Small intestine (tissue), 7 donors: ENCODE measurements at regions not wholly inside any gene's neighbourhood (a gene's known extent, or its start where the extent isn't known, plus 50 kb on each side); places are given as distances from the start of the nearest gene placed in this dataset.

Experiments used
- DNase-seq, 2 donors: peaks; one replicate each; pipeline versions ENCODE4 v3.0.0 to v3.0.0-alpha.2; 2013
- FAIRE-seq: peaks from 2 replicates; lab custom pipeline; 2012; peaks lifted over from hg19 to GRCh38; lab: Jason Lieb, UNC
- H3K27ac ChIP-seq, 3 donors: one replicate each; pipeline ENCODE4 v1.5.1; 2013; ENCODE audit warnings: low read length in 2 of 3, mild to moderate bottlenecking in 2 of 3, control low read depth in 1 of 3, inconsistent platforms in 1 of 3, low read depth in 1 of 3, moderate library complexity in 1 of 3
- H3K27me3 ChIP-seq, 3 donors: one replicate each; pipeline ENCODE4 v1.6.1; 2013; ENCODE audit warnings: low read length in 3 of 3, inconsistent platforms in 1 of 3; ENCODE audit not compliant: control insufficient read depth in 3 of 3, insufficient read depth in 3 of 3
- H3K36me3 ChIP-seq, 3 donors: one replicate each; pipeline ENCODE4 v1.6.1; 2013; ENCODE audit warnings: low read length in 3 of 3, inconsistent platforms in 1 of 3, low read depth in 1 of 3, mild to moderate bottlenecking in 1 of 3, moderate library complexity in 1 of 3; ENCODE audit not compliant: control insufficient read depth in 3 of 3, insufficient read depth in 2 of 3
- H3K4me1 ChIP-seq, 3 donors: one replicate each; pipeline ENCODE4 v1.6.1; 2013; ENCODE audit warnings: low read length in 2 of 3, inconsistent platforms in 1 of 3, low read depth in 1 of 3, mild to moderate bottlenecking in 1 of 3, moderate library complexity in 1 of 3; ENCODE audit not compliant: control insufficient read depth in 3 of 3, insufficient read depth in 2 of 3
- H3K4me3 ChIP-seq, 3 donors: one replicate each; pipeline ENCODE4 v1.5.1; 2013; ENCODE audit warnings: low read length in 3 of 3, control low read depth in 1 of 3, inconsistent platforms in 1 of 3, low read depth in 1 of 3, mild to moderate bottlenecking in 1 of 3, moderate library complexity in 1 of 3
- H3K9me3 ChIP-seq, 2 donors: one replicate each; pipeline ENCODE4 v1.6.1; 2013; ENCODE audit warnings: low read depth in 1 of 2, low read length in 1 of 2; ENCODE audit not compliant: control insufficient read depth in 2 of 2, insufficient read depth in 1 of 2
- WGBS, 3 donors: extraction: QIAGEN DNeasy Blood & Tissue Kit; methylation state at CpG; one replicate each; pipeline ENCODE4 v1.1.7; 2013; 5-methylcytosine and 5-hydroxymethylcytosine counted together
- donor health status: healthy with polysubstance abuse.
- donor health status: control.
- donor health status: control.
- donor health status: Bipolar disorder and iron deficiency.
- donor health status: healthy.

DNA sequence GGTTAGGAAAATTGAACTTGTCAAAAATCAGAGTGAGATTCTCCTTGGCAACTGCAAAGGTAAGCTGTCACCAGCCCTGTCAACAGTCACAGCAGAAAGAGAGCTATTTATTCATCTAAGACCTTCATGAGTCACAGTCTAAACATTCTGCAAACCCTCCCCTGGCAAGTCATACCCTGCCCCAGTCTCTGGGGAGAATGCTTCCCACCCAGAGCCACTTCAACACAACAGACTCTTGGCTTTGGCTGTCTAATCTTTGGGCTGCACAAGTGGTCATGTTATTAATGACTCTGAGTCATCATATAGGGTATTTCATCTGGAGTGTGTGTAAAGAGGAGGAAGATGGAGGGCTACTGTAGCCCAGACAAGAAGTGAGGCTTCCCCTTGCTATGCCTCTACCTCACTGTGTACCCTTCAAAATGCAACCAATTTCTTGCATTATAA, 153.4 kb downstream of the CCDC34 start:
- FAIRE-seq (no peak), DNase-seq (peak in 1 of 2 donors; percentile 64)
- no peak overlapping the region for H3K4me3 ChIP-seq
- H3K9me3 ChIP-seq = no peaks in the 10 kb centered on the region
- no peaks in the 10 kb centered on the region for H3K36me3 ChIP-seq
- no peaks in the 10 kb centered on the region for H3K27me3 ChIP-seq
- H3K27ac ChIP-seq = no peak overlapping the region
- peaks cover under 1 to 22% (median 11%) of the 10 kb centered on the region in 3 donors for H3K4me1 ChIP-seq

GRCh38 chr11:27208846-27209245, 154.2 kb downstream of the CCDC34 start:
- Histone ChIP-seq H3K36me3 (no peaks in the 10 kb centered on the region), H3K4me1 (peaks cover 2 to 30% (median 11%) of the 10 kb centered on the region in 3 donors), H3K9me3 (no peaks in the 10 kb centered on the region), H3K4me3 (no peak overlapping the region), H3K27me3 (no peaks in the 10 kb centered on the region), H3K27ac (no peak overlapping the region)
- 68 to 80% (median 79%) methylated on average over 3 of the region's 3 CpGs for WGBS, 3 donors
- no peak for DNase-seq
- no peak for FAIRE-seq

- no peaks in the 10 kb centered on the region for H3K9me3 ChIP-seq
- no peak for DNase-seq
- H3K27ac ChIP-seq = no peak overlapping the region
- H3K36me3 ChIP-seq = no peaks in the 10 kb centered on the region
- H3K4me1 ChIP-seq = peaks cover 4 to 47% (median 12%) of the 10 kb centered on the region in 3 donors
- H3K4me3 ChIP-seq = no peak overlapping the region
- no peak for FAIRE-seq
- WGBS, 3 donors = 53 to 80% (median 78%) methylated on average over 2 of the region's 2 CpGs
- no peaks in the 10 kb centered on the region for H3K27me3 ChIP-seq
Measured at GRCh38 chr11:27207025-27207650, 155.9 kb downstream of the CCDC34 start.

DNA sequence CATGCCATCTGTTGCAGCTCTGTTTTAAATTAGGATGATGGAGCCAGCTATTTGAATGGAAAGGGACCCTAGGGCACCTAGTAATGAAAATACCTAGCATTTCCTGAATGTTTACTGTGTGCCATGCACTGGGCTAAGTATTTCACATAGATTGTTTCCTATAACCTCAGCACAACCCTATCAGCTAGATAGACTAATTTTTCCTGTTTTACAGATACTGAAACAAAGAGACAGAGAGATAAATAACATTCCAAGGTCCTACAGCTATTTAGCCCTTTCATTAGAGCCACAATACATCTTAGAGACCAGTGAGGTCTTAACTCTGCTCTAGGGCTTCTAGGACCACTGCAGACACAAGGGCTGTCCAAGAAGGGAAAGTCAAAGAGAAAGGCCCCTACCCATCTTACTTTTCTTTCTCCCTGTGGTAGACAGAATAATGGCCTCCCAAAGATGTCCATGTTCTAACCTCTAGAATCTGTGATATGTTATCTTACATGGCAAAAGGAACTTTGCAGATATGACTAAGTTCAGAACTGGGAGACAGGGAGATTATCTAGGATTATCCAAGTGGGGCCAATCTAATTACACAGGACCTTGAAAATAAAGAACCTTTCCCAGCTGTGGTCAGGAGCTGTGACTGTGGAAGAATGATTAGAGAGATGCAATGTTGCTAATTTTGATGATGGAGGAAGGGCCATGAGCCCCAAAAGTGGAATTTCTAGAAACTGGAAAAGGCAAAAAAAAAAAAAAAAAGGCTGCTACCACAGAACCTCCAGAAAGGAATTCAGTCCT, 157.0 kb downstream of the CCDC34 start:
- no peak overlapping the region for H3K27ac ChIP-seq
- H3K36me3 ChIP-seq = no peaks in the 10 kb centered on the region
- FAIRE-seq (no peak), DNase-seq (no peak)
- no peaks in the 10 kb centered on the region for H3K27me3 ChIP-seq
- H3K9me3 ChIP-seq = no peaks in the 10 kb centered on the region
- peaks cover 5 to 57% (median 12%) of the 10 kb centered on the region in 3 donors for H3K4me1 ChIP-seq
- H3K4me3 ChIP-seq = no peak overlapping the region

DNA sequence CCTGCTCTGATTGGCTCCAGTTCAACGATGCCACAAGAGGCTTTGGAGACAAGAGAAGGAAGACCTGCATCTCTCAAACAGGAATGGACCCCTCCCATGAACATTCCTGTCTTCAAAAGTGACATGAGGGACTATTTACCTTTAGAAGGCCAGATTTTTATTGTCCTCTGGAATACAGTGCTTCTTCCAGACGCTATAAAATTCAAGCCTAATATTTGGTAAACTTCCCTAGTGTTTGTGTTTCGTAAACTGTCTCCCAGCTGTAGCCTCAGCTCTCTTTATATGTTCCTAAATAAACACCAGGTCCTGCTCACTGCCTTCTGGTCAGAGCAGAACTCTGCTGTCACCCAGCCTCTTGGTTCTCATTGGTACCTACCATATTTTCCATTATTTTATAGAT, 157.8 kb downstream of the CCDC34 start:
- 34 to 50% (median 42%) methylated on average over 3 of the region's 3 CpGs for WGBS, 3 donors
- Histone ChIP-seq H3K27ac (no peak overlapping the region), H3K36me3 (no peaks in the 10 kb centered on the region), H3K4me1 (peaks cover 10 to 64% (median 12%) of the 10 kb centered on the region in 3 donors), H3K9me3 (no peaks in the 10 kb centered on the region), H3K27me3 (no peaks in the 10 kb centered on the region), H3K4me3 (no peak overlapping the region)
- FAIRE-seq (no peak), DNase-seq (no peak)

GRCh38 chr11:27204529-27204928, 158.5 kb downstream of the CCDC34 start:
- Histone ChIP-seq H3K27ac (peak overlapping the region in 1 of 3 donors; percentile 24), H3K9me3 (no peaks in the 10 kb centered on the region), H3K27me3 (no peaks in the 10 kb centered on the region), H3K4me1 (peaks cover 9 to 69% (median 10%) of the 10 kb centered on the region in 3 donors), H3K4me3 (no peak overlapping the region), H3K36me3 (no peaks in the 10 kb centered on the region)
- 56 to 69% (median 60%) methylated on average over 3 of the region's 3 CpGs for WGBS, 3 donors
- DNase-seq = no peak
- no peak for FAIRE-seq

- Histone ChIP-seq H3K4me1 (peaks cover 7 to 74% (median 10%) of the 10 kb centered on the region in 3 donors), H3K27me3 (no peaks in the 10 kb centered on the region), H3K36me3 (no peaks in the 10 kb centered on the region), H3K27ac (peak overlapping the region; percentile 46 to 88 (median 47)), H3K4me3 (no peak overlapping the region), H3K9me3 (no peaks in the 10 kb centered on the region)
- 71 to 84% (median 75%) methylated on average over 5 of the region's 5 CpGs for WGBS, 3 donors
- peak in 1 of 2 donors; percentile 53 for DNase-seq
- FAIRE-seq = no peak
Measured at GRCh38 chr11:27203077-27203647, 159.9 kb downstream of the CCDC34 start.

- peaks cover 7 to 82% (median 11%) of the 10 kb centered on the region in 3 donors for H3K4me1 ChIP-seq
- 9 to 29% (median 18%) methylated on average over 10 of the region's 10 CpGs for WGBS, 3 donors
- peak overlapping the region; percentile 22 to 88 (median 71) for H3K27ac ChIP-seq
- H3K4me3 ChIP-seq = no peak overlapping the region
- H3K9me3 ChIP-seq = no peaks in the 10 kb centered on the region
- FAIRE-seq (no peak), DNase-seq (peak; percentile 98 to 99)
- no peaks in the 10 kb centered on the region for H3K27me3 ChIP-seq
- no peaks in the 10 kb centered on the region for H3K36me3 ChIP-seq
Measured at GRCh38 chr11:27201454-27202302, 161.1 kb downstream of the BBOX1 start.
